Activated naive CD4-positive, alpha-beta T cell treated with anti-CD3 and anti-CD28 coated beads, Interleukin-2, amount 10 ng/mL, durations not matched to agents 7 days and 5 days (primary cell): ENCODE measurements at regions not wholly inside any gene's neighbourhood (a gene's known extent, or its start where the extent isn't known, plus 50 kb on each side); places are given as distances from the start of the nearest gene placed in this dataset.
A peak's percentile ranks its signal among the peaks of the same experiment; 100 is the strongest.

ENCODE experiments used
- CTCF ChIA-PET: fragments of 350-600 bp; sonication (Branson Sonifier 250); formaldehyde crosslinking; loops from one replicate; lab custom pipeline; 2021; ENCODE audit warnings: antibody characterized with exemption; lab: Charles Lee
- DNase-seq: peaks from one replicate; pipeline ENCODE4 v3.0.0-alpha.2; 2020
- H3K27ac Mint-ChIP-seq: one replicate; pipeline ENCODE4 v1.8.0; 2021; ENCODE audit warnings: mild to moderate bottlenecking, moderate library complexity, mixed read lengths
- H3K27me3 Mint-ChIP-seq: one replicate; pipeline ENCODE4 v1.8.0; 2021; ENCODE audit warnings: mild to moderate bottlenecking, mixed read lengths
- H3K36me3 Mint-ChIP-seq: one replicate; pipeline ENCODE4 v1.8.0; 2021; ENCODE audit warnings: mixed read lengths
- H3K4me1 Mint-ChIP-seq: one replicate; pipeline ENCODE4 v1.8.0; 2021; ENCODE audit warnings: mixed read lengths
- H3K4me3 Mint-ChIP-seq: one replicate; pipeline ENCODE4 v1.8.0; 2021; ENCODE audit warnings: mild to moderate bottlenecking, moderate library complexity, mixed read lengths
- H3K9me3 Mint-ChIP-seq: one replicate; pipeline ENCODE4 v1.8.0; 2021; ENCODE audit warnings: mixed read lengths

- Mint-ChIP-seq H3K27ac (no peak overlapping the region), H3K27me3 (peaks cover 3% of the 10 kb centered on the region), H3K4me3 (no peak overlapping the region), H3K36me3 (no peaks in the 10 kb centered on the region), H3K9me3 (no peaks in the 10 kb centered on the region), H3K4me1 (peaks cover 12% of the 10 kb centered on the region)
- CTCF ChIA-PET: interaction anchor here (1.0 to 3.3 kb wide), 11 partner anchors 13 to 1266 kb away, joined by 3 to 28 read pairs (median 5); no protein-coding TSS in a partner anchor
- DNase-seq: no peak
Measured at GRCh38 chr12:91383099-91383498, 200.5 kb upstream of the DCN start.

GRCh38 chr12:91382081-91382543, 199.5 kb upstream of the DCN start:
- peak; percentile 89 for DNase-seq
- no peaks in the 10 kb centered on the region for H3K9me3 Mint-ChIP-seq
- peaks cover 12% of the 10 kb centered on the region for H3K4me1 Mint-ChIP-seq
- CTCF ChIA-PET: interaction anchor here (0.6 to 3.3 kb wide), 39 partner anchors 9 to 1276 kb away, joined by 3 to 28 read pairs (median 4); no protein-coding TSS in a partner anchor
- H3K4me3 Mint-ChIP-seq: peak overlapping the region; percentile 67
- no peaks in the 10 kb centered on the region for H3K27me3 Mint-ChIP-seq
- no peaks in the 10 kb centered on the region for H3K36me3 Mint-ChIP-seq
- no peak overlapping the region for H3K27ac Mint-ChIP-seq

- CTCF ChIA-PET: interaction anchor here (0.5 to 3.3 kb wide), 32 partner anchors 10 to 1271 kb away, joined by 3 to 28 read pairs (median 4); no protein-coding TSS in a partner anchor
- Mint-ChIP-seq H3K4me1 (peaks cover 12% of the 10 kb centered on the region), H3K4me3 (peak overlapping the region; percentile 67), H3K36me3 (no peaks in the 10 kb centered on the region), H3K27me3 (no peaks in the 10 kb centered on the region), H3K27ac (no peak overlapping the region), H3K9me3 (no peaks in the 10 kb centered on the region)
- DNase-seq: peak; percentile 22
Measured at GRCh38 chr12:91381309-91381804, 198.7 kb upstream of the DCN start.

GRCh38 chr12:91380631-91381030, 198.0 kb upstream of the DCN start:
- no peak for DNase-seq
- Mint-ChIP-seq H3K36me3 (no peaks in the 10 kb centered on the region), H3K9me3 (no peaks in the 10 kb centered on the region), H3K4me3 (no peak overlapping the region), H3K27me3 (no peaks in the 10 kb centered on the region), H3K4me1 (peaks cover 12% of the 10 kb centered on the region), H3K27ac (no peak overlapping the region)
- CTCF ChIA-PET: interaction anchor here (0.9 to 2.9 kb wide), 4 partner anchors 136 to 1190 kb away, joined by 3 to 28 read pairs (median 10); no protein-coding TSS in a partner anchor

GRCh38 chr12:91379051-91379775, 196.6 kb upstream of the DCN start:
- CTCF ChIA-PET: interaction anchor here (0.8 kb wide), 1 partner anchor 9 kb away, joined by 3 read pairs; no protein-coding TSS in a partner anchor
- Mint-ChIP-seq H3K36me3 (no peaks in the 10 kb centered on the region), H3K27me3 (no peaks in the 10 kb centered on the region), H3K27ac (no peak overlapping the region), H3K4me3 (no peak overlapping the region), H3K4me1 (peaks cover 12% of the 10 kb centered on the region), H3K9me3 (no peaks in the 10 kb centered on the region)
- DNase-seq: no peak

GRCh38 chr12:91377436-91377835, 194.8 kb upstream of the DCN start:
- Mint-ChIP-seq H3K27ac (no peak overlapping the region), H3K4me1 (peaks cover 12% of the 10 kb centered on the region), H3K4me3 (no peak overlapping the region), H3K9me3 (no peaks in the 10 kb centered on the region), H3K27me3 (no peaks in the 10 kb centered on the region), H3K36me3 (no peaks in the 10 kb centered on the region)
- no peak for DNase-seq
- CTCF ChIA-PET: no interaction called here

GRCh38 chr12:91373086-91373485, 190.5 kb upstream of the DCN start:
- no peaks in the 10 kb centered on the region for H3K4me1 Mint-ChIP-seq
- DNase-seq: no peak
- no peak overlapping the region for H3K4me3 Mint-ChIP-seq
- H3K27ac Mint-ChIP-seq: no peak overlapping the region
- no peaks in the 10 kb centered on the region for H3K27me3 Mint-ChIP-seq
- no peaks in the 10 kb centered on the region for H3K36me3 Mint-ChIP-seq
- no peaks in the 10 kb centered on the region for H3K9me3 Mint-ChIP-seq
- CTCF ChIA-PET: no interaction called here

GRCh38 chr12:91370086-91370868, 187.7 kb upstream of the DCN start:
- no peaks in the 10 kb centered on the region for H3K9me3 Mint-ChIP-seq
- no peak overlapping the region for H3K27ac Mint-ChIP-seq
- no peaks in the 10 kb centered on the region for H3K27me3 Mint-ChIP-seq
- H3K36me3 Mint-ChIP-seq: no peaks in the 10 kb centered on the region
- no peak overlapping the region for H3K4me3 Mint-ChIP-seq
- no peaks in the 10 kb centered on the region for H3K4me1 Mint-ChIP-seq
- no peak for DNase-seq
- CTCF ChIA-PET: interaction anchor here (1.0 to 1.1 kb wide), 2 partner anchors 9 kb away, joined by 3 read pairs; no protein-coding TSS in a partner anchor

- Mint-ChIP-seq H3K4me3 (no peak overlapping the region), H3K27me3 (peaks cover 3% of the 10 kb centered on the region), H3K27ac (no peak overlapping the region), H3K36me3 (no peaks in the 10 kb centered on the region), H3K4me1 (no peaks in the 10 kb centered on the region), H3K9me3 (no peaks in the 10 kb centered on the region)
- DNase-seq: no peak
- CTCF ChIA-PET: no interaction called here
Measured at GRCh38 chr12:91368613-91369012, 186.0 kb upstream of the DCN start.

- CTCF ChIA-PET: no interaction called here
- Mint-ChIP-seq H3K27me3 (peaks cover 3% of the 10 kb centered on the region), H3K27ac (no peak overlapping the region), H3K9me3 (no peaks in the 10 kb centered on the region), H3K4me3 (no peak overlapping the region), H3K36me3 (no peaks in the 10 kb centered on the region), H3K4me1 (no peaks in the 10 kb centered on the region)
- DNase-seq: no peak
Measured at GRCh38 chr12:91367234-91367849, 184.7 kb upstream of the DCN start.

GRCh38 chr12:91364471-91365184, 182.0 kb upstream of the DCN start:
- H3K4me3 Mint-ChIP-seq: no peak overlapping the region
- CTCF ChIA-PET: interaction anchor here (2.2 kb wide), 1 partner anchor 17 kb away, joined by 8 read pairs; no protein-coding TSS in a partner anchor
- peaks cover 3% of the 10 kb centered on the region for H3K27me3 Mint-ChIP-seq
- DNase-seq: no peak
- no peak overlapping the region for H3K27ac Mint-ChIP-seq
- H3K9me3 Mint-ChIP-seq: no peaks in the 10 kb centered on the region
- peaks cover 2% of the 10 kb centered on the region for H3K4me1 Mint-ChIP-seq
- no peaks in the 10 kb centered on the region for H3K36me3 Mint-ChIP-seq

GRCh38 chr12:91361864-91362263, 179.2 kb upstream of the DCN start:
- Mint-ChIP-seq H3K4me3 (no peak overlapping the region), H3K27ac (no peak overlapping the region), H3K9me3 (no peaks in the 10 kb centered on the region), H3K27me3 (peaks cover 3% of the 10 kb centered on the region), H3K36me3 (no peaks in the 10 kb centered on the region), H3K4me1 (peaks cover 2% of the 10 kb centered on the region)
- no peak for DNase-seq
- CTCF ChIA-PET: interaction anchor here (0.7 to 2.1 kb wide), 7 partner anchors 8 to 1390 kb away, joined by 3 to 14 read pairs (median 3); no protein-coding TSS in a partner anchor

GRCh38 chr12:91357381-91357780, 174.8 kb upstream of the DCN start:
- H3K4me1 Mint-ChIP-seq: peaks cover 2% of the 10 kb centered on the region
- no peak overlapping the region for H3K4me3 Mint-ChIP-seq
- H3K27me3 Mint-ChIP-seq: no peaks in the 10 kb centered on the region
- H3K36me3 Mint-ChIP-seq: no peaks in the 10 kb centered on the region
- CTCF ChIA-PET: no interaction called here
- DNase-seq: no peak
- no peak overlapping the region for H3K27ac Mint-ChIP-seq
- H3K9me3 Mint-ChIP-seq: no peaks in the 10 kb centered on the region
